Left cardiac atrium (tissue), 4 donors: ENCODE measurements at regions not wholly inside any gene's neighbourhood (a gene's known extent, or its start where the extent isn't known, plus 50 kb on each side); places are given as distances from the start of the nearest gene placed in this dataset.

Source experiments
- ATAC-seq, 2 donors: fragments of 200-7000 bp; cut with Tn5 transposase; one replicate each; pipeline ENCODE4 v1.9.1; 2020; ENCODE audit warnings: mild to moderate bottlenecking in 2 of 2, moderate library complexity in 2 of 2
- DNase-seq: peaks from one replicate; pipeline ENCODE4 v3.0.0-alpha.2; 2020
- intact Hi-C, 2 donors: fragments of 100-400 bp; cut with DNase I; formaldehyde crosslinking; loops; one replicate each; pipeline versions ENCODE4 v1.14.1 to v1.15.1; 2022 to 2023
- donor health status: DM: no; HTN: yes; CAD: no.
- donor health status: DM: no; HTN: yes; CAD: no; lungs with severe emphysema.
- donor health status: DM: yes; HTN: yes; CAD: no.
- donor health status: Dilated cardiomyopathy.

- no peak for ATAC-seq
- intact Hi-C loops = no loop called here
- no peak for DNase-seq
Observed at GRCh38 chr12:81874586-81874985, 115.4 kb upstream of the PPFIA2 start.

- ATAC-seq (no peak), DNase-seq (no peak)
- intact Hi-C loops = no loop called here
Observed at GRCh38 chr12:81874166-81874565, 115.0 kb upstream of the PPFIA2 start.

- DNase-seq = no peak
- intact Hi-C loops = no loop called here
- no peak for ATAC-seq
Observed at GRCh38 chr12:81872400-81872799, 113.2 kb upstream of the PPFIA2 start.

- intact Hi-C loops = no loop called here
- ATAC-seq (no peak), DNase-seq (no peak)
Observed at GRCh38 chr12:81866081-81866480, 106.9 kb upstream of the PPFIA2 start.

GRCh38 chr12:81863406-81863805 lies 104.3 kb upstream of the PPFIA2 start:
- ATAC-seq (no peak), DNase-seq (no peak)
- intact Hi-C loops = no loop called here

GRCh38 chr12:81859521-81859920 lies 100.4 kb upstream of the PPFIA2 start:
- DNase-seq (no peak), ATAC-seq (no peak)
- intact Hi-C loops = no loop called here

- ATAC-seq (no peak), DNase-seq (no peak)
- intact Hi-C loops = no loop called here
Observed at GRCh38 chr12:81843599-81843998, 84.4 kb upstream of the PPFIA2 start.

- ATAC-seq = no peak
- intact Hi-C loops = no loop called here
Observed at GRCh38 chr12:81835783-81836182, 76.6 kb upstream of the PPFIA2 start.

GRCh38 chr12:81819991-81820633 lies 61.0 kb upstream of the PPFIA2 start:
- DNase-seq (no peak), ATAC-seq (no peak)
- intact Hi-C loops = no loop called here

More at GRCh38 chr12:81835783-81836182, 76.6 kb upstream of the PPFIA2 start:
- DNase-seq = no peak

GRCh38 chr12:81815611-81816010 lies 56.5 kb upstream of the PPFIA2 start:
- intact Hi-C loops = no loop called here
- no peak for DNase-seq
- no peak for ATAC-seq

GRCh38 chr12:81811778-81812125 lies 52.6 kb upstream of the PPFIA2 start:
- no peak for DNase-seq
- intact Hi-C loops = no loop called here
- no peak for ATAC-seq

GRCh38 chr12:81811061-81811777 lies 52.1 kb upstream of the PPFIA2 start:
- DNase-seq (peak; percentile 20), ATAC-seq (peak in 1 of 2 donors; percentile 49)
- intact Hi-C loops = no loop called here

- ATAC-seq = peak in 1 of 2 donors; percentile 15
- DNase-seq = no peak
- intact Hi-C loops = no loop called here
Observed at GRCh38 chr12:81809829-81810595, 50.9 kb upstream of the PPFIA2 start.

- DNase-seq (no peak), ATAC-seq (no peak)
- intact Hi-C loops = no loop called here
Observed at GRCh38 chr12:81809113-81809777, 50.1 kb upstream of the PPFIA2 start.
